ENCODE measurements at regions not wholly inside any gene's neighbourhood (a gene's known extent, or its start where the extent isn't known, plus 50 kb on each side); places are given as distances from the start of the nearest gene placed in this dataset.

DNA sequence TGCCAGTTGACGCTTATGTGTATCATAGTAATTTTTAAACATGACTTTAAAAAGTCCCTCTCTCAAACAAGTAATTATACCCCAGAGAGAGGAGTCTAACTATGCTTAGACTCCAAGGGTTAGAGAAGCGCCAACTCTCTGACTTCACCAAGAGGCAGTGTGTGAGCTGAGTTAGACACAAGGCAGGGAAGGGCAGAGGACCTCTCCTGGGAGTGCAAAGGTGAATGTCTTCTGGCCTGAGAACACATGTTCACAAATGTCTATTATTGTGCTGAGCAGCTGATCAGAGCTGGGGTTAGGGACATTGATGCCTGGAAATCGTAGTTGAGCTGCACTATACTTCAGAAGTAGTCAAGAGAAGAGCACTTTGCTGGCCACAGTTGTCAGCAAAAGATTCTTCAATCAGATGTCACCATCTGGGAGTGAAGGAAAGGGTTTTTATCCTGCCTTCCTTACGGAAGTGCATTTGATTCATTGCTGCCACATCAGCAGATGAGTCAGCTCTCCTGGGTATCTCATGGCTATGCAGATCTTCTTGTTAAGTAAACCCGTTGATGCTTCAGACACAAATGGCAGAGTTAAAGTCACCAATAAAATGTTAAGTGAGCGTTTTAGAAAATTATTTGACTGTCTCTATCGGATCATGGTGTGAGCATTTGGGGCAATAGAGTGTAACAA is 283.2 kb upstream of the ARGLU1 start:
- DNase-seq (ENCODE audit: low read depth in 4 of 4, low spot score in 1 of 4) = no peak

DNA sequence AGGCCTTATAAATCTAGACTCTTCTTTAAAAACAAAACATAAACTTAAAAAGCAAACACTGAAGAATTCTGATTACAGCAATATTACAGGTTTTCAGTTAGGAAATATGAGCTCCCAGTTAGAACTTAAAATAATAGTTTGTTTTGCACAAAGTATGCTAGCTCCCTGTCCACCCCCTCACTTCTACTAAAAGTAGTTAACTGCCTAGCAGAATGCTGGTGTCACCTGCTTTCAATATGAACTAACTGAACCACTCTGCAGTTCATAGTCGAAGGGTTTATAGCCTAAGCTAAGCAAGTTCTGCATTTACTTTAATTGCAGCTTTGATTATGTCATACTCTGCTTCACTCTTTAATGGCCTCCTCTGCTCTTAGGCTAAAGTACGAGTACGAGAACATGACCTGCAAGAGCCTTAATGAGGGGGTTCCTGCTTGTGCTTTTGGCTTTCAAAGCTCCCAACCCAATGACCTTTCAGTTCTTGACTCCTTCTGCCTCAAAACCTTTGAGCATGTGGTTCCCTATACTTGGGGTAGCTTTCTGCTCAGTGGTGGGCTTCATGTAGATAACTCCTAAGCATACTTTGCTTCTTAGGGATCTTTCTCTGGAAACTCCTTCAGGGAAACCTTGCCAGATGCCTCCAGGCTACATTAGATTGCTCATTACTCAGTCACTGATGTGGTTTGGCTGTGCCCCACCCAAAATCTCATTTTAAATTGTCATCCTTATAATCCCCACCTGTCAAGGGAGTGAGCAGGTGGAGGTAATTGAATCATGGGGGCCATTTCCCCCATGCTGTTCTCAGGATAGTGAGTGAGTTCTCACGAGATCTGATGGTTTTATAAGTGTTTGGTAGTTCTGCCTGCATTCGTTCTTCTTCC is 278.9 kb upstream of the ARGLU1 start:
- DNase-seq (ENCODE audit: low read depth in 4 of 4, low spot score in 1 of 4) = no peak

DNA sequence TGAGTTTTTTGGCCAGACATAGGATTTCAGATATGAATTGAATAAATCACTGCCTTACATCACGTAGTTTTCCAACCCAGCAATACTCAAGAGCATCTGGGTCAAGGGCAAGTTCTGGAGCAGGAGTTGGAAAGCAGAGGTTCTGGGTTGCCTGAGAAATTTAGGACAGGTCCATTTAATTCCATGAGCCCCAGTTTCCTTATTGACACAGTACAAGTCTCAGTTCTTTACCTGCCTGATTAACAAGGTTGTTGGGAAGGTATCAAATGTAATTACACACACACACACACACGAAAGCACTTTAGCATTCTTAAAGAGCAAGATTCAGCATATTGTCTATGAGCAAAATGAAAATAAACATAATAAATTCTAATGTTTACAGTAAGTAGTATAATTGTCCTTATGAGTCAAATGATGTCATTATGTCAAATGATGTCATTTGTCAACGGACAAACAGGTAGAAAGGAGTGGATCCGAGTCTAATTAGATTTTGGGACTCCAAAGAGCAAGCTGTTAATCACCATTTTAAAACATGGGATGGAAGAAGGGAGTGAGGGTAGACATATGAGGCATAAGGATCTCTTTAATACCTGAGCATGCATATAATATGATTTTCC is 268.4 kb upstream of the ARGLU1 start:
- no peak for DNase-seq (ENCODE audit: low read depth in 4 of 4, low spot score in 1 of 4)

DNA sequence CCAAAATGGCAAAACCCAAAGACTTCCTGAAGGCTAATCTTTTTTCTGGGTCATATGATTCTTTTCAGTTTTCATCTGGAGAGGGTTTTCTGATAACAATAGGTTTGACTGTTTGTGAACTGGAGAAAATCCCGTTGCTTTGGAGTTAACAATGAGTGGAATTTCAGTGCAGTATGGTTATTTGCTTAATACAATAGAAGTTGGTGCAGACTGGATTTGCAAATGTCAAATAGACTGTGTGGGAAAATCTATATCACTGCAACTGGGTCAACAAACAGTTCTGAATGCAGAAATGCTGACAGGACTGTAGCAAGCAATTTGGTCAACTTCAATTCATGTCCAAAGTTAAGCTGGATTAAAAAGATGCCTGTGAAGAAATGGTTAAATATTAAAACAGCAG is 267.5 kb upstream of the ARGLU1 start:
- DNase-seq (ENCODE audit: low read depth in 4 of 4, low spot score in 1 of 4) = no peak

DNA sequence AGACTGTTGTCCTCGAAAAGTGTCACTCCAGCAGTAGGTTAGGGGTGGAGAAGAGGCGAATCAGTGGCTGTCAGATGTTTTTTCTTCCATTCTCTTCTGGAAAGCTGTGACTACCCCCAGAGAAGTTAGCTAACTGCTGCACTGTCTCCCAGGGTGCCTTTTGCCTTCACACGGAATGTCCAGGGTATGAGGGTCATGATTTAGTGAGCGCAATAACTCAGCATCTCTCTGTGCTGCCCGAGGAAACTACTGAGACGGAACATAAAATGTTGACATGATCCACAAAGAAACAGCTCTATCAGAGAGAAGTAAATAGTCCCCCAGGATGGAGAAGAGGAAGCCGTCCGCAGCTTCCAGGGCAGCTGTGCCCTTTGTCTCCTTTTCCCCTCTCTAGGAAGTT is 254.0 kb upstream of the ARGLU1 start:
- no peak for DNase-seq (ENCODE audit: low read depth in 4 of 4, low spot score in 1 of 4)

DNA sequence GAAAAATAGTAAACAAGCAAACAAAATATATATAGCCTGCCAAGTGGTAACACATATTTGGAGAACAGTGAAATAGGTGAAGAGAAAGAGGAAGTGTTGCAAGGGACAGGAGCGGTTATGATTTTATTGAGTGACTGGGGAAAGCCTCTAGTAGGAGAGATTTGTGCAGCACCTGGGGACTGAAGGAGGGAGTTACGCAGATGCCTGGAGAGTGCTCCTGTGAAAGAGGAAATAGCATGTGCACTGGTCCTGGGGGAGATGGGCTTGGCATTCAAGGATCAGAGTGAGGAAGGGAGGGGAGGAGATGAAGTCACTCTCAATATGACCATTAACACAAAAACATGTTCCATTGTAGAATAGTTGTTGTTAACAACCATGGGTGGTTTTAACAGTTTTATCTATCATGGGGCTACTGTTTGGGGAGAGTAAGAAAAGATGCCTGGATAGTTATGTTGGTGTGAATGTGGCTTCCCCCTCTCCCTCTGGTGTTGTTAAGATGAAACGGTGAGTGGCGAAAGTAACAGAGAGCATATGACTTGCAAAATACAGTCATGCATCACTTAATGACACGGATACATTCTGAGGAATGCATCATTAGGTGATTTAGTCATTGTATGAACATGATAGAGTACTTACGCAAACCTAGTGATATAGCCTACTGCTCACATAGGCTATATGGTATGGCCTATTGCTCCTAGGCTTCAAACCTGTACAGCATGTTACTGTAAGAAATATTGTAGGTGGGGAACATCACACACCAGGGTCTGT is 251.7 kb upstream of the ARGLU1 start:
- no peak for DNase-seq (ENCODE audit: low read depth in 4 of 4, low spot score in 1 of 4)

DNA sequence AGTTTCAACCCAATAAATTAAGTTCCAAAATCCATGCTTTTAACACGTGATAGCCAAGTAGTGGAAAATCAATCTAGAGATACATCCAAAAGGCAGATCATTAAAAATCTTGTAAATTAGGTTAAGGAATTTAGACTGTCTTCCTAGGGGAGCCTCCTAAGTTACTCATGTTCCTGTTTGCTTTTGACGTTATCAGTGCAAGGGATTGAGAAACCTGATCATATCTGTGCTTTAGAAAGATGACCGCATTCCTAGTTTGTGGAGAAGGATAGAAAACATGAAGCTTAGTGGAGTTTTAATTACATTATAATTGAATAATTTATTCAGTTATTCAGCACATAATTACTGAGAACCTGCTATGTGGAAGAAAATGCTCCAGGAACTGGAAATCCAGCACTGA is 251.0 kb upstream of the ARGLU1 start:
- no peak for DNase-seq (ENCODE audit: low read depth in 4 of 4, low spot score in 1 of 4)

DNA sequence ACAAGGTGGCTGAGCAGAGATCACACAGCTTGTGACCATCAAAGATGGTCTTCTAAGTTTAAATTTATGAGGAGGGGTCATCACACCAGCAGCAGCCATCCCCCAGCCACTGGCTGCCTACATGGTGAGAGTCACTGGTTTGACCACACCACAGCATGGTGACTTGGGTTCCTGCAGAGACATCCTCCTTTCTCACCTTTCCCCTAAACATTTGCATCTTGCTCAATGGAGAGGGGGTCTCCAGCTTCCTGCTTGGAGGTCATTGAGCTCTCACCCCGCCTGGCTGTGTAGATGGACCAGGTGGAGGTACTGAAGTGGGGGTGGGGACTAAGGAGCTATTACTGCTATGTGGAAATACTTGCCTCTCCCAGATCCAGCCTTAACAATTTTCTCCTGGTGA is 247.6 kb upstream of the ARGLU1 start:
- DNase-seq (ENCODE audit: low read depth in 4 of 4, low spot score in 1 of 4) = no peak

DNA sequence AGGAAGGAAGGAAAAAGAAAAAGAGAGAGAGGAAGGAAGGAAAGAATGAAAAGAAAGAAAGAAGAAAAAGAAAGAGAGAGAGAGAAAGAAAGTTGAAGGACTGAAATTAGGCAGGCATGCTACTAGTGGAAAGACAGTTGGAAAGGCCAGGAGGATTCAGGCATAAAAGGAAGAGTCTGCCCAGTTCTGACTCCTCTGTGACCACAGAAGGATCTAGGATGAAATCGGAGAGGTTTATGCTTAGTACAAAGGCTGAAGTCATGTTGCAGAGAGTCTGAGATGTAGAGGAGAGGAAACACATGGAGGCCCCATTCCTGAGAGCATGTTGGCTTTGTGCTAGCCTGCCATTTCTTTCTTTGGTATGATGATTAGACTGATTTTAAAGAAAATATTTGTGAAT is 246.5 kb upstream of the ARGLU1 start:
- no peak for DNase-seq (ENCODE audit: low read depth in 4 of 4, low spot score in 1 of 4)

DNA sequence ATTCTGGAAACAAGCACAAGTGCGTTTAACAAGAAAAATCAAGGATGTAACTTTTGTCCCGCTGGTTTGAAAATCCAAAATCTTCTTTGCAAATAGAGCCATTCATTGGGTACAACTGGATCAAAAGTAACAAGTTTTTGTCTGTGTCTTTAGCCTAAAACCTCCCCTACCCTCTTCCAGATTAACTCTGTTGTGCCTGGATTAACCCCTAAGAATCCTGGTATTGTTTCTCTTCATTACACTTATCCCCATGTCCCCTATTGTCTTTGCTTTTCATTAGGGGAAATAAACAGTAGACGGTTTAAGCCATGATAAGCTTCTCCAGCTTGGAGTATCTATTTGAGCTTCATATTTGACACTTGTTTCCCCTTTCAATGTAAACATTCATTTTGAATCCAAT is 242.1 kb upstream of the ARGLU1 start:
- DNase-seq (ENCODE audit: low read depth in 4 of 4, low spot score in 1 of 4) = no peak

DNA sequence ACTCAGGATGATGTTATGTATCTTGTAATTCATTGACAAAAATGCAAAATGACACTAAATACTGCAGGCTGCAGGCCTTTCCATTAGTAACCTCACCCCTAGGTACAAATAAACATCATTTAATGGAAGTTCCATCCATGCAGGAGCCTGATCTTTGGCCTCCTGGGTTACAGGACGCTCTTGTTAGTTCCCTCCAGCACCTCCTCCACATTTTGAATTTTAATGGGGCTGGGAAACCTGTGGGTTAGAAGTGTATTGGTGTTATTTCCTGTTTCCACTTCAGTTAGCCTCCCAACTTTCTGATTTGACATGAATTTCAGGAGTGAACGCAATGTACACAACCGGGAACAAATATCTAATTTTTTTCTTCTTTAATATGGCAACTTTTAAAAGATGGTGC is 237.1 kb upstream of the ARGLU1 start:
- DNase-seq (ENCODE audit: low read depth in 4 of 4, low spot score in 1 of 4) = no peak

DNA sequence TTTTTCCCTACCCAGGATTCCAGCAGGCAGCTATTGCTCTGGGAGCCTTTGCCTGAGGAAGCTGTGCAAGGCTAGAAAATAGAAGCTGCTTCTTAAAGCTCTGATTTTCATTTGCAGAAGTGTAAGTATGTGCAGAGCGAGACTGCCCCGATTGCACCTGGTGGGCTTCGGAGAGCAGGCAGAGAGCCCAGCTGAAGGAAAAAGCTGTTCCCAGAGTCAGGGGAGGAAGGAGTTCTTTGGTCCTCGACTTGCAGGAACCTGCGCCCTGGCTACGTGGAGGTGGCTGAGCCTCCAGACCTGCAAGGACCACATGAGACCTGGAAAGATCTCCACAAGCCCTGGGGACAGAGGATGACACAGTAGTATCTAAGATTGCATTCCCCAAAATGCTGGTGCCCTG is 235.0 kb upstream of the ARGLU1 start:
- no peak for DNase-seq (ENCODE audit: low read depth in 4 of 4, low spot score in 1 of 4)

DNA sequence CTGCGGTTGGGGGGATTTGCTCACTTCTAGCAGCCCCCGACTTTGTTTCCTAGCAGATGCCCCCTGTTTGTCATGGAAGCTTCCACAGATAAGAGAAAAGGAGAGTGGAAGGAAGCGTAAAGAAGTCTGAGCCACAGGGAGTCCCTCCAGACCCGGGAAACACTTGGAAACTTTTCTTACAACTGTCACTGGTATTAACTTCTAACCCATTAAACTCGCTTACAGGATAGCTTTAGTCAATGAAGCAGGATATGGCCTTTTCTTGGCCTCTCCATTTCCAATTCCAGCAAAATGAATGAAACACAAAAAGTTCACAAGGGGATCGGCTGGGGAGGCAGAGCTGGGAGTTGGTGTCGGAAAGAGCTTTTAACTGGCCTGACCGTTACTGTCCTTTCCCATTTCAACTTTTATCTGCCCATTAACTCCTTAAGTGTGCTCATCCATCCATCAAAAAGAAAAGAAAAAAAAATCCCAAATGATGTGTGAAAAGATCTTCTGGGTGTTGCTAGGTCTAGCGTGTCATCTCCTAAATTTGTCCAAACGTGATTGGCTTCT is 231.9 kb upstream of the ARGLU1 start:
- DNase-seq (ENCODE audit: low read depth in 4 of 4, low spot score in 1 of 4) = no peak

DNA sequence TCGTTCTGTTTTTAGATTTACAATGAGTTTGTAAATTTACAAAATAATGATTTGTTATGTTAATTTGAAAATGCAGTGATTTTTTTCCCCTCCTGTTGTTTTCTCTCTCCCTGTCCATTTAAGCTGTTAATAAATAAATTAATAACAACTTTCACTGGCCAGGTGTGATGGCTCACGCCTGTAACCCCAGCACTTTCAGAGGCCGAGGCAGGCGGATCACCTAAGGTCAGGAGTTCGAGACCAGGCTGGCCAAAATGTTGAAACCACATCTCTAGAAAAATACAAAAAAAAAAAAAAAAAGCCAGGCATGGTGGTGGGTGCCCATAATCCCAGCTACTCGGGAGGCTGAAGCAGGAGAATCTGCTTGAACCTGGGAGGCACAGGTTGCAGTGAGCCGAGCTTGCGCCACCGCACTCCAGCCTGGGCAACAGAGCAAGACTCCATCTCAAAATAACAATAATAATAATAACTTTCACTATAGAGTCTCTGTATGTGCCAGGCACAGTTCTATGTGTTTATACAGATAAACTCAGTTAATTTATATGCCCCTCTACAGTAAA is 229.2 kb upstream of the ARGLU1 start:
- no peak for DNase-seq (ENCODE audit: low read depth in 4 of 4, low spot score in 1 of 4)

DNA sequence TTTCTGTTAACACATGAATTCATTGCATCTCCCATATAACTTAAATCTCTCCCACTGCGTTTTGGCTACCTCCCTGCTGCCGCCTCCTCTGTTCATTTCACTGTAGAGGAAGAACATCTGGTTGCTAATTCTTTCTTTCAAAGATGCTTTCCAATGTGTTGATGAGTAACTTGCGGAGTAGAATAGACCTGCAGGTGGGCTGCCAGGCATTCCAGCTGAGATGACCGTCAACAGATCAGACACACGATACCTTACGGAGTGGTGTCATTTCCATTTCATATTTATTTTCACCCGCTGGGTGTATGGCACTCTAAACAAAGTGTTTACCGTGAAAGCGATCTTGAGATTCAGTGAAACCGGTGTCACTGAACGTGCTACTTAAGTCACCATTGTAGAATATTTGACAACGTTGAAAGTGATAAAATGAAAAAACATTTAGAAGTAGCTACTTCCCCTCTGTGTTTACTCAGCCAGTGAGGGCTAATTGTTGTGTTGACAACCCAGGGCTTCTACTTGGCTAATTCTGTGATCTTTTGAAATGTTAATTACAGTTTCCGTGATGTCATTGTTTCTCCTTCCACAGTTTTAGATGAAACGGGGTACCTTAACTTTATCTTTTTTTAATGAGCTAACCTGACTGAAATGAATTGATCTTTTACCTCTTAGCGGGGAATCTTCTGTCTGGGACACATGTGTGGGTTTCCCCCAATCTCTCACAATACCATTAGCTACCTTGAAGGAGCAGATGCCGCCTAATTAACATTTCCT is 228.5 kb upstream of the ARGLU1 start:
- DNase-seq (ENCODE audit: low read depth in 4 of 4, low spot score in 1 of 4) = no peak

DNA sequence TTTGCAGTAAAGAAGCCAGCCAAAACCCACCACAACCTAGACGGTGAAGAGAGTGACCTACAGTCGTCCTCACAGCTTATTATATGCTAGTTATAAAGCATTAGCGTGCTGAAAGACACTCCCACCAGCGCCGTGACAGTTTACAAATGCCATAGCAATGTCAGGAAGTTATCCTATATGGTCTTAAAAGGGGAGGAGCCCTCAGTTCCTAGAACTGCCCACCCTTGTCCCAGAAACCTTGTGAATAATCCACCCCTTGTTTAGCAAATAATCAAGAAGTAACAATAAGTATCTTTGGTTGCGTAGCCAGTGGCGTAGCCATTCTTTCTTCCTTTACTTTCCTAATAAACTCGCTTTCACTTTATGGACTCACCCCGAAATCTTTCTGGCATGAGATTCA is 227.9 kb upstream of the ARGLU1 start:
- DNase-seq (ENCODE audit: low read depth in 4 of 4, low spot score in 1 of 4) = no peak

DNA sequence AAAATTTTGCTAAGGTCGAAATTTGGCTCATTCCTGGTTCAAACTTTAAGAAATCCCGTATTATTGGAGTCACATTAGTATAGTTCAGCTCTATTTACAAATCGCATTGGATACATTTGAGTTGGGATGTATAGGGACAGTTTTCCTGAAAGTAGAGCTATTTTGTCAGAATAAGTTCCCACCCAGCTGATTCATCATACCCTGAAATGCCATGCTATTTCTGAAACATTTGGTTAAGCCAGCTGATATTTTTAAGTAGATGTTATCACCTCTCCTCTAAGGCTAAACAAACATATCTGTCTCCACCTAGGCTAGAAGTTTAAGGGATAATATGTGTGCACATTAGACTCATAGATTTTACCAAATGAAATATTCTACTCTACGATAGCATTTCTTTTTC is 226.2 kb upstream of the ARGLU1 start:
- DNase-seq (ENCODE audit: low read depth in 4 of 4, low spot score in 1 of 4) = no peak

DNA sequence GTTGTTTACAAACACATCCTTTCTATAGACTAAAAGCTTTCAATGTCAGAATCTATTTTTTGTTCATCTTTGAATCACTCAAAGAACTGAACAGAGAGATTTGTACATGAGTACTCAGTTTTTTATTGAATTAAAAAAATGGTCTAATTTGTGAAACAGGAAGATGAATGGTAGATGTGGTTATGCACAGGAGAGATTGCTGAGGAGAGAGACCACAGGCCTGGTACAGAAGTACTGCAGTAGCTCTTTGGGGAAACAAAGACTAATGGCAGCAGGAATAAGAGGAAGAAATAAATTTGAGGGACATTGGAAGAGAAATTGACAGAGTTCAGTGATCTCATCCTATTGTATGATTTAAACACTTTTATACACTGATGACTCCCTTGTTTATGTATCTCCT is 222.0 kb upstream of the ARGLU1 start:
- no peak for DNase-seq (ENCODE audit: low read depth in 4 of 4, low spot score in 1 of 4)

DNA sequence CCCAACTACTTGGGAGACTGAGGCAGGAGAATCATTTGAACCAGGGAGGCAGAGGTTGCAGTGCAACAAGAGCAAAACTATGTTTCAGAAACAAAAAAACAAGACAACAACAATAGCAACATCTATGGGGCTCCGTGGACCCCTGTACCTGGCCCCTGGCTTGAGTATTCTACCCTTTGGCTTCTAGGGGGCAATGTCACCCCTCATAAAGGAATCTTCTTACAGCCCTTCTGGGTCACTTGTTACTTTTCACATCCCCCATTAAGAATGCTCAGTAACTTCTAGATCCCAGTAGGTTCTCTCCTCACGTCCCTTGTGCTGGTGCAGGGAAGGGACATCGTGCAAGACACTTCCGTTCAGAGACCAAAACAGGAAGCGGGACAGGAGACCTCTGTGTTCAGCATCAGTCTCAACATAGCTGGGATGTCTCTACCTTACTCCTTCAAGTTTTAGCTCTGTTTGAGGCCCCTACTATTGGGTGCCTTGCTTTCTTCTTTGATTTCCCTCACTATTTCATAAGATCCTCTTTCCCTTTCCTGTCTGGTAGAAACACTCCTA is 218.1 kb upstream of the ARGLU1 start:
- no peak for DNase-seq (ENCODE audit: low read depth in 4 of 4, low spot score in 1 of 4)

DNA sequence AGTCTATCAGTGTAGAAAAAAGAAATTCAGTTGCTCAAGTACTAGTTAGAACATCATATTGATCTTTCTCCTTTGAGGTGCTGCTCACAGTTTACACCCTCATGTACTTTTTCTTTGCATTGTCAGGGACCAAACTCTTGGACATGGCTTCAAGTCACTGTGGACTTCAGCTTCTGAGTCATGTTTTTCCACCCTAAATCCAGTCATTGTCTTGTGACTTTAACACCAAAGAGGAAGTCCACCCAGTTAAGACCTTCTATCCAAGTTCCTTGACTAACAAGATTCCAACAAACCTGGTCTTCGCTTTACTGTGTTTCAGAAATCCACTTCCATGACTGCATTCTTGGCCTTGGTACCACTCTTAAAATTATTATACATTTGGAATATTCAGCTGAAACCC is 206.7 kb upstream of the ARGLU1 start:
- DNase-seq (ENCODE audit: low read depth in 4 of 4, low spot score in 1 of 4) = no peak
